ENCODE measurements at regions not wholly inside any gene's neighbourhood (a gene's known extent, or its start where the extent isn't known, plus 50 kb on each side); places are given as distances from the start of the nearest gene placed in this dataset.

GRCh38 chr11:95676308-95676707, 113.3 kb downstream of the FAM76B start:
- no CpG with 5 or more reads among the region's 4 CpGs for WGBS (ENCODE audit: insufficient coverage, insufficient read length)
- Histone ChIP-seq H3K27me3 (ENCODE audit: control insufficient read depth, insufficient read depth, low read length) (no peaks in the 10 kb centered on the region), H3K9me3 (ENCODE audit: control insufficient read depth, insufficient read depth, low read length) (no peaks in the 10 kb centered on the region), H3K36me3 (ENCODE audit: control insufficient read depth, insufficient read depth, low read length) (no peaks in the 10 kb centered on the region), H3K4me3 (ENCODE audit: low read length) (no peak overlapping the region), H3K27ac (ENCODE audit: low read length) (no peak overlapping the region), H3K4me1 (ENCODE audit: control insufficient read depth, insufficient read depth, low read length) (peaks cover 2% of the 10 kb centered on the region; the same call in 1 of the 2 replicates)
- DNase-seq (ENCODE audit: low read depth, low spot score) = no peak

- H3K36me3 ChIP-seq (ENCODE audit: control insufficient read depth, insufficient read depth, low read length) = no peaks in the 10 kb centered on the region
- H3K4me3 ChIP-seq (ENCODE audit: low read length) = no peak overlapping the region
- H3K4me1 ChIP-seq (ENCODE audit: control insufficient read depth, insufficient read depth, low read length) = peaks cover 2% of the 10 kb centered on the region; the same call in 1 of the 2 replicates
- no peak overlapping the region for H3K27ac ChIP-seq (ENCODE audit: low read length)
- no peak for DNase-seq (ENCODE audit: low read depth, low spot score)
- H3K9me3 ChIP-seq (ENCODE audit: control insufficient read depth, insufficient read depth, low read length) = no peaks in the 10 kb centered on the region
- no CpG with 5 or more reads among the region's 2 CpGs for WGBS (ENCODE audit: insufficient coverage, insufficient read length)
- H3K27me3 ChIP-seq (ENCODE audit: control insufficient read depth, insufficient read depth, low read length) = no peaks in the 10 kb centered on the region
Observed at GRCh38 chr11:95675585-95675984, 114.0 kb downstream of the FAM76B start.

- DNase-seq (ENCODE audit: low read depth, low spot score) = no peak
- no peaks in the 10 kb centered on the region for H3K9me3 ChIP-seq (ENCODE audit: control insufficient read depth, insufficient read depth, low read length)
- no peak overlapping the region for H3K4me3 ChIP-seq (ENCODE audit: low read length)
- WGBS (ENCODE audit: insufficient coverage, insufficient read length) = no CpG with 5 or more reads among the region's 4 CpGs
- no peak overlapping the region for H3K27ac ChIP-seq (ENCODE audit: low read length)
- no peaks in the 10 kb centered on the region for H3K36me3 ChIP-seq (ENCODE audit: control insufficient read depth, insufficient read depth, low read length)
- H3K4me1 ChIP-seq (ENCODE audit: control insufficient read depth, insufficient read depth, low read length) = peaks cover 2% of the 10 kb centered on the region; the same call in 1 of the 2 replicates
- no peaks in the 10 kb centered on the region for H3K27me3 ChIP-seq (ENCODE audit: control insufficient read depth, insufficient read depth, low read length)
Observed at GRCh38 chr11:95674657-95675358, 114.8 kb downstream of the FAM76B start.

GRCh38 chr11:95671768-95672167, 117.8 kb downstream of the FAM76B start:
- Histone ChIP-seq H3K36me3 (ENCODE audit: control insufficient read depth, insufficient read depth, low read length) (no peaks in the 10 kb centered on the region), H3K9me3 (ENCODE audit: control insufficient read depth, insufficient read depth, low read length) (no peaks in the 10 kb centered on the region), H3K4me1 (ENCODE audit: control insufficient read depth, insufficient read depth, low read length) (peaks cover 2% of the 10 kb centered on the region; the same call in 1 of the 2 replicates), H3K4me3 (ENCODE audit: low read length) (no peak overlapping the region), H3K27me3 (ENCODE audit: control insufficient read depth, insufficient read depth, low read length) (no peaks in the 10 kb centered on the region), H3K27ac (ENCODE audit: low read length) (no peak overlapping the region)
- no peak for DNase-seq (ENCODE audit: low read depth, low spot score)
- WGBS (ENCODE audit: insufficient coverage, insufficient read length) = no CpG with 5 or more reads among the region's 2 CpGs

GRCh38 chr11:95668131-95668530, 121.5 kb downstream of the FAM76B start:
- Histone ChIP-seq H3K4me1 (ENCODE audit: control insufficient read depth, insufficient read depth, low read length) (no peaks in the 10 kb centered on the region), H3K9me3 (ENCODE audit: control insufficient read depth, insufficient read depth, low read length) (no peaks in the 10 kb centered on the region), H3K27me3 (ENCODE audit: control insufficient read depth, insufficient read depth, low read length) (no peaks in the 10 kb centered on the region), H3K4me3 (ENCODE audit: low read length) (no peak overlapping the region), H3K36me3 (ENCODE audit: control insufficient read depth, insufficient read depth, low read length) (no peaks in the 10 kb centered on the region), H3K27ac (ENCODE audit: low read length) (no peak overlapping the region)
- WGBS (ENCODE audit: insufficient coverage, insufficient read length) = no CpG with 5 or more reads among the region's 3 CpGs
- DNase-seq (ENCODE audit: low read depth, low spot score) = no peak

- WGBS (ENCODE audit: insufficient coverage, insufficient read length) = no CpG with 5 or more reads among the region's 2 CpGs
- H3K27ac ChIP-seq (ENCODE audit: low read length) = no peak overlapping the region
- no peaks in the 10 kb centered on the region for H3K4me1 ChIP-seq (ENCODE audit: control insufficient read depth, insufficient read depth, low read length)
- no peaks in the 10 kb centered on the region for H3K9me3 ChIP-seq (ENCODE audit: control insufficient read depth, insufficient read depth, low read length)
- no peaks in the 10 kb centered on the region for H3K27me3 ChIP-seq (ENCODE audit: control insufficient read depth, insufficient read depth, low read length)
- DNase-seq (ENCODE audit: low read depth, low spot score) = no peak
- no peak overlapping the region for H3K4me3 ChIP-seq (ENCODE audit: low read length)
- no peaks in the 10 kb centered on the region for H3K36me3 ChIP-seq (ENCODE audit: control insufficient read depth, insufficient read depth, low read length)
Observed at GRCh38 chr11:95661162-95661561, 128.4 kb downstream of the FAM76B start.

GRCh38 chr11:95660038-95660437, 129.5 kb downstream of the FAM76B start:
- no peaks in the 10 kb centered on the region for H3K9me3 ChIP-seq (ENCODE audit: control insufficient read depth, insufficient read depth, low read length)
- no peaks in the 10 kb centered on the region for H3K4me1 ChIP-seq (ENCODE audit: control insufficient read depth, insufficient read depth, low read length)
- H3K27me3 ChIP-seq (ENCODE audit: control insufficient read depth, insufficient read depth, low read length) = no peaks in the 10 kb centered on the region
- H3K27ac ChIP-seq (ENCODE audit: low read length) = no peak overlapping the region
- no peaks in the 10 kb centered on the region for H3K36me3 ChIP-seq (ENCODE audit: control insufficient read depth, insufficient read depth, low read length)
- no peak overlapping the region for H3K4me3 ChIP-seq (ENCODE audit: low read length)
- no peak for DNase-seq (ENCODE audit: low read depth, low spot score)

GRCh38 chr11:95659088-95659487, 130.5 kb downstream of the FAM76B start:
- no peaks in the 10 kb centered on the region for H3K9me3 ChIP-seq (ENCODE audit: control insufficient read depth, insufficient read depth, low read length)
- H3K27ac ChIP-seq (ENCODE audit: low read length) = no peak overlapping the region
- no peaks in the 10 kb centered on the region for H3K36me3 ChIP-seq (ENCODE audit: control insufficient read depth, insufficient read depth, low read length)
- no peak overlapping the region for H3K4me3 ChIP-seq (ENCODE audit: low read length)
- DNase-seq (ENCODE audit: low read depth, low spot score) = no peak
- H3K4me1 ChIP-seq (ENCODE audit: control insufficient read depth, insufficient read depth, low read length) = no peaks in the 10 kb centered on the region
- WGBS (ENCODE audit: insufficient coverage, insufficient read length) = no CpG with 5 or more reads among the region's 1 CpG
- H3K27me3 ChIP-seq (ENCODE audit: control insufficient read depth, insufficient read depth, low read length) = no peaks in the 10 kb centered on the region

- DNase-seq (ENCODE audit: low read depth, low spot score) = no peak
- Histone ChIP-seq H3K27ac (ENCODE audit: low read length) (no peak overlapping the region), H3K4me1 (ENCODE audit: control insufficient read depth, insufficient read depth, low read length) (no peaks in the 10 kb centered on the region), H3K4me3 (ENCODE audit: low read length) (no peak overlapping the region), H3K9me3 (ENCODE audit: control insufficient read depth, insufficient read depth, low read length) (no peaks in the 10 kb centered on the region), H3K27me3 (ENCODE audit: control insufficient read depth, insufficient read depth, low read length) (no peaks in the 10 kb centered on the region), H3K36me3 (ENCODE audit: control insufficient read depth, insufficient read depth, low read length) (no peaks in the 10 kb centered on the region)
- WGBS (ENCODE audit: insufficient coverage, insufficient read length) = no CpG with 5 or more reads among the region's 1 CpG
Observed at GRCh38 chr11:95655536-95655935, 134.0 kb downstream of the FAM76B start.

- H3K36me3 ChIP-seq (ENCODE audit: control insufficient read depth, insufficient read depth, low read length) = no peaks in the 10 kb centered on the region
- H3K4me1 ChIP-seq (ENCODE audit: control insufficient read depth, insufficient read depth, low read length) = no peaks in the 10 kb centered on the region
- no peaks in the 10 kb centered on the region for H3K9me3 ChIP-seq (ENCODE audit: control insufficient read depth, insufficient read depth, low read length)
- no peak overlapping the region for H3K27ac ChIP-seq (ENCODE audit: low read length)
- DNase-seq (ENCODE audit: low read depth, low spot score) = no peak
- H3K4me3 ChIP-seq (ENCODE audit: low read length) = no peak overlapping the region
- WGBS (ENCODE audit: insufficient coverage, insufficient read length) = no CpG with 5 or more reads among the region's 1 CpG
- no peaks in the 10 kb centered on the region for H3K27me3 ChIP-seq (ENCODE audit: control insufficient read depth, insufficient read depth, low read length)
Observed at GRCh38 chr11:95653680-95654079, 135.9 kb downstream of the FAM76B start.

- Histone ChIP-seq H3K36me3 (ENCODE audit: control insufficient read depth, insufficient read depth, low read length) (no peaks in the 10 kb centered on the region), H3K27me3 (ENCODE audit: control insufficient read depth, insufficient read depth, low read length) (no peaks in the 10 kb centered on the region), H3K27ac (ENCODE audit: low read length) (no peak overlapping the region), H3K9me3 (ENCODE audit: control insufficient read depth, insufficient read depth, low read length) (no peaks in the 10 kb centered on the region), H3K4me1 (ENCODE audit: control insufficient read depth, insufficient read depth, low read length) (no peaks in the 10 kb centered on the region), H3K4me3 (ENCODE audit: low read length) (no peak overlapping the region)
- WGBS (ENCODE audit: insufficient coverage, insufficient read length) = no CpG with 5 or more reads among the region's 5 CpGs
- DNase-seq (ENCODE audit: low read depth, low spot score) = no peak
Observed at GRCh38 chr11:95653099-95653498, 136.5 kb downstream of the FAM76B start.

Measured in iPS DF 6.9 (cell line).